ENCODE measurements at regions not wholly inside any gene's neighbourhood (a gene's known extent, or its start where the extent isn't known, plus 50 kb on each side); places are given as distances from the start of the nearest gene placed in this dataset.

GRCh38 chr9:126155756-126156664, 170.6 kb upstream of the MVB12B start:
- peaks cover 6 to 13% of the 10 kb centered on the region in 2 donors for H3K27me3 Mint-ChIP-seq
- H3K27ac Mint-ChIP-seq: no peak overlapping the region
- Histone ChIP-seq H3K4me3 (ENCODE audit: low read length in 2 of 2) (no peak overlapping the region), H3K9me3 (ENCODE audit: control insufficient read depth in 1 of 2, low read length in 2 of 2) (no peaks in the 10 kb centered on the region), H3K4me1 (ENCODE audit: insufficient read depth, low read length) (no peaks in the 10 kb centered on the region), H3K36me3 (ENCODE audit: insufficient read depth, low read length) (no peaks in the 10 kb centered on the region), H3K27me3 (ENCODE audit: insufficient read depth, low read length) (no peaks in the 10 kb centered on the region), H3K27ac (ENCODE audit: low read depth, low read length) (no peak overlapping the region)
- intact Hi-C loops (cut with micrococcal nuclease): no loop called here
- H3K9me3 Mint-ChIP-seq: peaks cover 0 to 2% (median 0%) of the 10 kb centered on the region in 8 donors
- H3K4me3 Mint-ChIP-seq: no peak overlapping the region
- CTCF ChIA-PET (ENCODE audit: partially characterized antibody): no interaction called here
- H3K36me3 Mint-ChIP-seq: no peaks in the 10 kb centered on the region
- POLR2A ChIA-PET (ENCODE audit: partially characterized antibody): no interaction called here
- H3K4me1 Mint-ChIP-seq: no peaks in the 10 kb centered on the region
- no peak for DNase-seq

DNA sequence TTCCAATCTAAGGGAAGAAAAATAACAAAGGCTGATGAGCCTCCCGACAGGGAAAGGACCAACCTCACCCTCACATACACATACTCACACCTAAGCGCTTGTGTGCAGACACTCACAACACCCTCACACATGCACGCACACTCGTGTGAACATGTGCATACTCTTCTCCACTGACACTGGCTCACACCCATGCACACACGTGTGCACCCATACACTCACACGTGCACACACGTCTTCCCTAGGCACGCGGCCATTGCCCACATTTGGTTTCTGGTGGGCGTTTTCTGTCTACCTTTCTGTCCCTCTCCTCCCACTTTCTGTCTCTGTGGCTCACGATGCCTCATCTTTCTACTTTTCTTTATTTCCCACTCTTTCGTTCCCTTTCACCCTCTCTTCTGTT, 169.7 kb upstream of the MVB12B start:
- Mint-ChIP-seq H3K27me3 (peaks cover 5 to 13% of the 10 kb centered on the region in 2 donors), H3K4me3 (no peak overlapping the region), H3K9me3 (no peaks in the 10 kb centered on the region), H3K36me3 (no peaks in the 10 kb centered on the region), H3K4me1 (no peaks in the 10 kb centered on the region), H3K27ac (no peak overlapping the region)
- no peaks in the 10 kb centered on the region for H3K9me3 ChIP-seq (ENCODE audit: control insufficient read depth in 1 of 2, low read length in 2 of 2)
- no peaks in the 10 kb centered on the region for H3K36me3 ChIP-seq (ENCODE audit: insufficient read depth, low read length)
- H3K4me1 ChIP-seq (ENCODE audit: insufficient read depth, low read length): no peaks in the 10 kb centered on the region
- ChIA-PET POLR2A (ENCODE audit: partially characterized antibody) (no interaction called here), CTCF (ENCODE audit: partially characterized antibody) (no interaction called here)
- intact Hi-C loops (cut with micrococcal nuclease): no loop called here
- H3K27ac ChIP-seq (ENCODE audit: low read depth, low read length): no peak overlapping the region
- no peaks in the 10 kb centered on the region for H3K27me3 ChIP-seq (ENCODE audit: insufficient read depth, low read length)
- H3K4me3 ChIP-seq (ENCODE audit: low read length in 2 of 2): no peak overlapping the region
- DNase-seq: no peak

- Mint-ChIP-seq H3K27me3 (peaks cover 5 to 8% of the 10 kb centered on the region in 2 donors), H3K4me1 (no peaks in the 10 kb centered on the region), H3K36me3 (no peaks in the 10 kb centered on the region), H3K27ac (no peak overlapping the region), H3K9me3 (no peaks in the 10 kb centered on the region), H3K4me3 (no peak overlapping the region)
- Histone ChIP-seq H3K9me3 (ENCODE audit: control insufficient read depth in 1 of 2, low read length in 2 of 2) (no peaks in the 10 kb centered on the region), H3K27me3 (ENCODE audit: insufficient read depth, low read length) (no peaks in the 10 kb centered on the region), H3K36me3 (ENCODE audit: insufficient read depth, low read length) (no peaks in the 10 kb centered on the region), H3K4me1 (ENCODE audit: insufficient read depth, low read length) (no peaks in the 10 kb centered on the region), H3K27ac (ENCODE audit: low read depth, low read length) (no peak overlapping the region), H3K4me3 (ENCODE audit: low read length in 2 of 2) (no peak overlapping the region)
- POLR2A ChIA-PET (ENCODE audit: partially characterized antibody): no interaction called here
- no peak for DNase-seq
- CTCF ChIA-PET (ENCODE audit: partially characterized antibody): no interaction called here
- intact Hi-C loops (cut with micrococcal nuclease): no loop called here
These were observed 169.2 kb upstream of the MVB12B start for GRCh38 chr9:126157423-126157822.

- H3K36me3 ChIP-seq (ENCODE audit: insufficient read depth, low read length): no peaks in the 10 kb centered on the region
- CTCF ChIA-PET (ENCODE audit: partially characterized antibody): no interaction called here
- Mint-ChIP-seq H3K4me3 (no peak overlapping the region), H3K4me1 (no peaks in the 10 kb centered on the region), H3K9me3 (no peaks in the 10 kb centered on the region), H3K36me3 (no peaks in the 10 kb centered on the region), H3K27ac (no peak overlapping the region), H3K27me3 (peaks cover 5 to 6% of the 10 kb centered on the region in 2 donors)
- no peaks in the 10 kb centered on the region for H3K4me1 ChIP-seq (ENCODE audit: insufficient read depth, low read length)
- no peak for DNase-seq
- no peaks in the 10 kb centered on the region for H3K9me3 ChIP-seq (ENCODE audit: control insufficient read depth in 1 of 2, low read length in 2 of 2)
- intact Hi-C loops (cut with micrococcal nuclease): no loop called here
- H3K27ac ChIP-seq (ENCODE audit: low read depth, low read length): no peak overlapping the region
- POLR2A ChIA-PET (ENCODE audit: partially characterized antibody): no interaction called here
- no peak overlapping the region for H3K4me3 ChIP-seq (ENCODE audit: low read length in 2 of 2)
- H3K27me3 ChIP-seq (ENCODE audit: insufficient read depth, low read length): no peaks in the 10 kb centered on the region
These were observed 168.6 kb upstream of the MVB12B start for GRCh38 chr9:126157826-126158587.

DNA sequence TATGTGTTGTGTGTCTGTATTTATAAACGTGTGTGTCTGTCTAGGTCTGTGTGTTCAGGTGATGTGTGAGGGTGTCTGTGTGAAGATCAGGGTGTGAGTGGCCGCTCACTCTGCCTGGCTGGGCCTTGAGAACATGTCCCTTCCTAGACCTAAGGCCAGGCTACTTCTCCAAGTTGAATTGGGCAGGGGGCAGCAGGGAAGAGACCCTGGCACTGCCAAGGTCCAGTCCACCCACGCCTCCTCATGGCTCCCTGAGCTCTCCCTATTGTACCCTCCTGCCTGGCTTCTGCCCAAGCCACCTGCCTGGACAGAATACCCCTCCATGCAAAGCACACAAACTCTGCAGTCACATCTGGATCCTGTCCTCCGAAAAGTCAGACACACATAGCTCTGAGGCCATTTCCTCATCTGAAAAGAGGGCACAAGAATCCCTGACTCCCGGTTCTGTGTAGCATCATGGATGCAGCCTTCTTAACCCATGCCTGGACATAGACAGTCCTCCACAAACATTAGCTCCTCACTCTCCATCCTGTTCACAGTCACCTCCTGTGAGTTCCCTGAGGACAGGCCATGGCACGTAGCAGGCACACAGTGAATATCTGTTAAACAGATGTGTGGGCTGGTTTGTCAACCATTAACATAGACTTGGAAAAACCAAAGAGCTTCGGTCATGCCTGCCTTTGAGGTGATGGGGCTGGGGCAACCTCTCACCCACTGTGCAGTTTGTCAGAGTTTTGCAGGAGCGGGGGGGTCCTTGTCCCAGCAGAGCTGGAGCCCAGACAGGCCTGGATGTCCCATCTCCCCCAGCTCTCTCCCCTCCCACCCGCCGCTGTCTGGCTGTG, 167.8 kb upstream of the MVB12B start:
- Mint-ChIP-seq H3K36me3 (no peaks in the 10 kb centered on the region), H3K27ac (no peak overlapping the region), H3K27me3 (peaks cover 3 to 9% of the 10 kb centered on the region in 2 donors), H3K4me1 (no peaks in the 10 kb centered on the region), H3K4me3 (no peak overlapping the region), H3K9me3 (no peaks in the 10 kb centered on the region)
- Histone ChIP-seq H3K9me3 (ENCODE audit: control insufficient read depth in 1 of 2, low read length in 2 of 2) (no peaks in the 10 kb centered on the region), H3K27ac (ENCODE audit: low read depth, low read length) (no peak overlapping the region), H3K36me3 (ENCODE audit: insufficient read depth, low read length) (no peaks in the 10 kb centered on the region), H3K27me3 (ENCODE audit: insufficient read depth, low read length) (no peaks in the 10 kb centered on the region), H3K4me1 (ENCODE audit: insufficient read depth, low read length) (no peaks in the 10 kb centered on the region), H3K4me3 (ENCODE audit: low read length in 2 of 2) (no peak overlapping the region)
- CTCF ChIA-PET (ENCODE audit: partially characterized antibody): no interaction called here
- intact Hi-C loops (cut with micrococcal nuclease): no loop called here
- POLR2A ChIA-PET (ENCODE audit: partially characterized antibody): no interaction called here
- DNase-seq: no peak

DNA sequence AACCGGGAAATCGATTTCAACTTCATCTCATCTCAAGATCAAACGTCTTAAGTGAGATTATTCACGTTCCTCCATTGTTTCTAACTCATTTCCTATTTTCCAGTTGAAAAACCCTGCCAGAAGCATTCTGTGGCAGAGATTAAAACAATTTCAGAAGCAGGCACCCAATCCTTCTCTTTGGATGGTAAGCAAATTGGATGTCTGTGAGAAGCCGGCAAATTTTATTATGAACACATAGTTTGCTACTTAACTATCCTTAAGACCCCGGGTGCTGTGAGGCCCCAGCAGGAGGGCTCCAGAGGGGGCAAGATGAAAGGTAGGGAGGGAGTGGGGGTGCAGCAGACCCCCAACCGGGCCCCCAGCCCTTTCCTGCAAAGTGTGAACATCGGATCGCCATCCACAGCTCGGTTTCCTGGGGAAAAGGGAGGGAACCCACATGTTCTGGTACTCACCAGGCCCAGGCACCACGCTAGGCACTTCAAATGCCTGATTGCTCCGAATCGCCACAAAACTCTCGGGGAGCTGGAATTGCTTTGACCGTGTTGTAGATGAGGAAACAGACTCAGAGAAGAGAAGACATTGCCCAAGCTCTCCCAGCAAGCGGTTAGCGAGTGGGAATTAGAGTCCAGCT, 167.1 kb upstream of the MVB12B start:
- Mint-ChIP-seq H3K36me3 (no peaks in the 10 kb centered on the region), H3K27me3 (peaks cover 3 to 8% of the 10 kb centered on the region in 2 donors), H3K27ac (no peak overlapping the region), H3K4me1 (no peaks in the 10 kb centered on the region), H3K9me3 (no peaks in the 10 kb centered on the region), H3K4me3 (no peak overlapping the region)
- ChIA-PET POLR2A (ENCODE audit: partially characterized antibody) (no interaction called here), CTCF (ENCODE audit: partially characterized antibody) (no interaction called here)
- Histone ChIP-seq H3K4me3 (ENCODE audit: low read length in 2 of 2) (no peak overlapping the region), H3K4me1 (ENCODE audit: insufficient read depth, low read length) (no peaks in the 10 kb centered on the region), H3K27me3 (ENCODE audit: insufficient read depth, low read length) (no peaks in the 10 kb centered on the region), H3K9me3 (ENCODE audit: control insufficient read depth in 1 of 2, low read length in 2 of 2) (no peaks in the 10 kb centered on the region), H3K36me3 (ENCODE audit: insufficient read depth, low read length) (no peaks in the 10 kb centered on the region), H3K27ac (ENCODE audit: low read depth, low read length) (no peak overlapping the region)
- DNase-seq: no peak
- intact Hi-C loops (cut with micrococcal nuclease): no loop called here

Measured in CD4-positive, alpha-beta memory T cell (primary cell).